GM06990 (cell line): ENCODE measurements at regions not wholly inside any gene's neighbourhood (a gene's known extent, or its start where the extent isn't known, plus 50 kb on each side); places are given as distances from the start of the nearest gene placed in this dataset.

Source experiments
- DNase-seq: peaks from one replicate; pipeline ENCODE4 v3.0.0-alpha.2; 2011; ENCODE audit not compliant: insufficient read length; ENCODE audit errors: extremely low read depth
- H3K27me3 ChIP-seq: replicated peaks from 2 replicates; pipeline ENCODE4 v1.6.0; 2011; ENCODE audit warnings: low read length; ENCODE audit not compliant: control insufficient read depth, insufficient read depth
- H3K36me3 ChIP-seq: 2 replicates; pipeline ENCODE4 v1.5.1; 2011; ENCODE audit warnings: low read length; ENCODE audit not compliant: control insufficient read depth, insufficient read depth
- H3K4me3 ChIP-seq: replicated peaks from 2 replicates; pipeline ENCODE4 v1.5.1; 2011; ENCODE audit warnings: low read depth, mild to moderate bottlenecking, control low read depth, low read length
- TF ChIP-seq, protein P1 (sequence below): IDR thresholded peaks from 2 replicates; pipeline ENCODE4 v1.5.1; 2011; ENCODE audit warnings: low read length, control low read depth, mild to moderate bottlenecking, inconsistent platforms; ENCODE audit not compliant: insufficient read depth, poor library complexity, severe bottlenecking

DNA sequence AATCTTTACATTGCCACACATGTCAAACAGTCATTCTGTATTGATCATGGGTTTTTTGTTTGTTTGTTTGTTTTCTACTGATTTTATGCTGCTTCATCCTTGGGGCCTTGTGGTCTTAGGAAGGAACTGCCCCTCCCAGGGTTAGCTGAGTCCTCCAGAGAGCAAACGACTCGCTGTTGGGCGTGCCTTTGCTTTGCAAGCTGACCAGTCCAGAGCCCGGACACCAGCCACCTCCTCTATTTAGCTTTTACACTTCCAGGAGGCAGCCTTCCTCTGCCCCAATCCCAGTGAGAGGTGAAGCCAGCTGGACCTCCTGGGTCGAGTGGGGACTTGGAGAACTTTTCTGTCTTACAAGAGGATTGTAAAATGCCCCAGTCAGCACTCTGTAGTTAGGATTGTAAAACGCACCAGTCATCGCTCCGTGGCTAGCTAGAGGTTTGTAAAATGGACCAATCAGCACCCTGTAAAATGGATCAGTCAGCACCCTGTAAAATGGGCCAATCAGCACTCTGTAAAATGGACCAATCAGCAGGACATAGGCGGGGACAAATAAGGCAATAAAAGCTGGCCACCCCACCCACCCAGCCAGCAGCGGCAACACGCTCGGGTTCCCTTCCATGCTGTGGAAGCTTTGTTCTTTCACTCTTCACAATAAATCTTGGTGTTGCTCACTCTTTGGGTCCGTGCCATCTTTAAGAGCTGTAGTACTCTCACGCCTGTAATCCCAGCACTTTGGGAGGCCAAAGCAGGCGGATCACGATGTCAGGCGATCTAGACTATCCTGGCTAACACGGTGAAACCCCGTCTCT lies 154.4 kb downstream of the ERCC6L2 start:
- DNase-seq: no peak
- Histone ChIP-seq H3K27me3 (no peaks in the 10 kb centered on the region; the same call in 1 of the 2 replicates), H3K4me3 (no peak overlapping the region), H3K36me3 (no peaks in the 10 kb centered on the region)
- TF ChIP-seq, protein P1, sequence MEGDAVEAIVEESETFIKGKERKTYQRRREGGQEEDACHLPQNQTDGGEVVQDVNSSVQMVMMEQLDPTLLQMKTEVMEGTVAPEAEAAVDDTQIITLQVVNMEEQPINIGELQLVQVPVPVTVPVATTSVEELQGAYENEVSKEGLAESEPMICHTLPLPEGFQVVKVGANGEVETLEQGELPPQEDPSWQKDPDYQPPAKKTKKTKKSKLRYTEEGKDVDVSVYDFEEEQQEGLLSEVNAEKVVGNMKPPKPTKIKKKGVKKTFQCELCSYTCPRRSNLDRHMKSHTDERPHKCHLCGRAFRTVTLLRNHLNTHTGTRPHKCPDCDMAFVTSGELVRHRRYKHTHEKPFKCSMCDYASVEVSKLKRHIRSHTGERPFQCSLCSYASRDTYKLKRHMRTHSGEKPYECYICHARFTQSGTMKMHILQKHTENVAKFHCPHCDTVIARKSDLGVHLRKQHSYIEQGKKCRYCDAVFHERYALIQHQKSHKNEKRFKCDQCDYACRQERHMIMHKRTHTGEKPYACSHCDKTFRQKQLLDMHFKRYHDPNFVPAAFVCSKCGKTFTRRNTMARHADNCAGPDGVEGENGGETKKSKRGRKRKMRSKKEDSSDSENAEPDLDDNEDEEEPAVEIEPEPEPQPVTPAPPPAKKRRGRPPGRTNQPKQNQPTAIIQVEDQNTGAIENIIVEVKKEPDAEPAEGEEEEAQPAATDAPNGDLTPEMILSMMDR: no peak

GRCh38 chr9:96027251-96028131 lies 152.0 kb downstream of the ERCC6L2 start:
- no peak for DNase-seq
- H3K4me3 ChIP-seq: no peak overlapping the region
- H3K27me3 ChIP-seq: no peaks in the 10 kb centered on the region

DNA sequence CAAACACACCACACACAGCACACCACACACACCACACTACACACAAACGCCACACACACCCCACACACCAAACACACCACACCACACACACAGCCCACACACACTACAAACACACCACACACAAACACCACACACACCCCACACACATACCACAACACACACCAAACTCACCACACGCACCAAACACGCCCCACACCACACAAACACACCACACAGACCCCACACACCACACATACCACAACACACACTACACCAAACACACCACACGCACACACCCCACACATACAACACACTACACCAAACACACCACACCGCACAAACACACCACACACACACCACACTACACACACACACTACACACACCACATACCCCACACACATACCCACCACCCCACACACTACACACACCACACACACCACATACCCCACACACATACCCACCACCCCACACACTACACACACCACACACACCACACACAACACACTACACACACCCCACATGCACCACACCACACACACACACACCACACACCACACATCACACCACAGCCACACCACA lies 151.2 kb downstream of the ERCC6L2 start:
- H3K36me3 ChIP-seq: no peaks in the 10 kb centered on the region
- no peaks in the 10 kb centered on the region; the same call in 1 of the 2 replicates for H3K27me3 ChIP-seq
- H3K4me3 ChIP-seq: no peak overlapping the region

More at GRCh38 chr9:96027251-96028131, 152.0 kb downstream of the ERCC6L2 start:
- TF ChIP-seq, protein P1: no peak
- H3K36me3 ChIP-seq: no peaks in the 10 kb centered on the region

DNA sequence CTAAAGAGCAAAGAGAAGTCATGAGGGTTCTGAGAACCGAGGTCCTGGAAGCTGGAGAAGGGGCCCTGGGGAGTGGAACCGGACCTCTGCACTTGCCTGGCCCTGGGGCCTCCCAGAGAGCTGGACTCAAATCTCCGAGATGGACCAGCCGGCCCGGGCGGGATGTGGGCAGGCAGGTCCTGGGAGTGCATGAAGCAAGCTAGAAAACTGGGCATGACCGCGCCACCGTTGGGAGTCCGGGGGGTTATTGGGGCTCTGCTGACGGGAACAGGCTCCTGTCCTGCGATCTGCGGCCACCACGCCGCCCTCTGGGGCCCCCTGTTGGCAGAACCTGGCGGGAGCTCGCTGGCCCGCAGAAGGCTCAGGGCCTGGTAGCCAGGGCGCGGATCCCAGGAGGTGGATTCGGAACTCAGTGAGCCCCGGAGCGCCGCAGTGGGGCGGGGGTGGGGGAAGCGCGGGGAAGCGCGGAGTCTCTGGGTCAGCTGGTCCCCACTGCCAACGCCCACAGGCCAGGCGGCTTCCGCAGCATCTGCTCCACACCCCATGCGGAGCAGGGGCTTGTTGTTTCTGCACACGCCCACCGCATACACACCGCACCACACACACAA lies 150.6 kb downstream of the ERCC6L2 start:
- H3K4me3 ChIP-seq: no peak overlapping the region
- no peak for DNase-seq

More for the DNA sequence above, 151.2 kb downstream of the ERCC6L2 start:
- DNase-seq: no peak
- TF ChIP-seq, protein P1: no peak

GRCh38 chr9:96023486-96023885 lies 148.0 kb downstream of the ERCC6L2 start:
- TF ChIP-seq, protein P1: no peak
- no peak for DNase-seq
- H3K4me3 ChIP-seq: no peak overlapping the region
- no peaks in the 10 kb centered on the region for H3K36me3 ChIP-seq
- H3K27me3 ChIP-seq: peaks cover 2% of the 10 kb centered on the region

More for the DNA sequence above, 150.6 kb downstream of the ERCC6L2 start:
- H3K27me3 ChIP-seq: no peaks in the 10 kb centered on the region; the same call in 1 of the 2 replicates
- TF ChIP-seq, protein P1: peak; percentile 53
- no peaks in the 10 kb centered on the region for H3K36me3 ChIP-seq
